Breast epithelium (tissue), 3 donors: ENCODE measurements at regions not wholly inside any gene's neighbourhood (a gene's known extent, or its start where the extent isn't known, plus 50 kb on each side); places are given as distances from the start of the nearest gene placed in this dataset.

Experiments used
- POLR2A ChIP-seq: fragments of 450-650 bp; IDR thresholded peaks from one replicate; pipeline ENCODE4 v1.6.1; 2016; ENCODE audit warnings: antibody characterized with exemption, mild to moderate bottlenecking, moderate library complexity
- POLR2AphosphoS5 ChIP-seq, 3 donors: sonication (generic); formaldehyde crosslinking; IDR thresholded peaks; one replicate each; pipeline ENCODE4 v1.6.1; 2017; ENCODE audit warnings: antibody characterized with exemption in 3 of 3
- TF ChIP-seq, protein P1 (sequence below), 3 donors: fragments of 450-650 bp; IDR thresholded peaks; one replicate each; pipeline ENCODE4 v1.5.1; 2016 to 2017; ENCODE audit warnings: antibody characterized with exemption in 3 of 3, mild to moderate bottlenecking in 3 of 3, moderate library complexity in 3 of 3

DNA sequence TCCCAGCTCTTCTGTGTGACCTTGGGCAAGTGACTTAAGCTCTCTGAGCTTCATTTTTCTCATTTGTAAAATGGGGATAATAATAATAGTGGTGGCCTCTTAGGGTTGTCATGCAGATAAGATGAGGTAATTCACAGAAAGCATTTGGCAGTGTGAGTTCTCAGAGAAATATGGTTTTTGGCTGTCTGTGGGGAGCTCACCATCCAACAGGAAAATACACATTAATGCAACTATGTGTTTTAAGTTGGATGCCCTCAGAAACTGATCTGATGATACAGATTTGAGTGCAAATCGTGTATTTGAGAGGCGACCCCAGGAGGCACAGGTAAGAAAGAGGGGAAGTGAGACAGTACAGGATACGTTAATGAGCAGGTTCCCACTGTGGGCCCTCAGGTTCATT lies 56.1 kb upstream of the SPRED2 start:
- TF ChIP-seq POLR2AphosphoS5 (IDR thresholded peaks at IDR 0.05) (no peak), POLR2A (no peak)
- TF ChIP-seq, protein P1, sequence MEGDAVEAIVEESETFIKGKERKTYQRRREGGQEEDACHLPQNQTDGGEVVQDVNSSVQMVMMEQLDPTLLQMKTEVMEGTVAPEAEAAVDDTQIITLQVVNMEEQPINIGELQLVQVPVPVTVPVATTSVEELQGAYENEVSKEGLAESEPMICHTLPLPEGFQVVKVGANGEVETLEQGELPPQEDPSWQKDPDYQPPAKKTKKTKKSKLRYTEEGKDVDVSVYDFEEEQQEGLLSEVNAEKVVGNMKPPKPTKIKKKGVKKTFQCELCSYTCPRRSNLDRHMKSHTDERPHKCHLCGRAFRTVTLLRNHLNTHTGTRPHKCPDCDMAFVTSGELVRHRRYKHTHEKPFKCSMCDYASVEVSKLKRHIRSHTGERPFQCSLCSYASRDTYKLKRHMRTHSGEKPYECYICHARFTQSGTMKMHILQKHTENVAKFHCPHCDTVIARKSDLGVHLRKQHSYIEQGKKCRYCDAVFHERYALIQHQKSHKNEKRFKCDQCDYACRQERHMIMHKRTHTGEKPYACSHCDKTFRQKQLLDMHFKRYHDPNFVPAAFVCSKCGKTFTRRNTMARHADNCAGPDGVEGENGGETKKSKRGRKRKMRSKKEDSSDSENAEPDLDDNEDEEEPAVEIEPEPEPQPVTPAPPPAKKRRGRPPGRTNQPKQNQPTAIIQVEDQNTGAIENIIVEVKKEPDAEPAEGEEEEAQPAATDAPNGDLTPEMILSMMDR (IDR thresholded peaks at IDR 0.05), result no peak
